ENCODE measurements at regions not wholly inside any gene's neighbourhood (a gene's known extent, or its start where the extent isn't known, plus 50 kb on each side); places are given as distances from the start of the nearest gene placed in this dataset.

GRCh38 chr2:8525236-8525581 lies 156.6 kb upstream of the ID2 start:
- H3K4me1 Mint-ChIP-seq = peaks cover 79% of the 10 kb centered on the region
- H3K4me3 Mint-ChIP-seq = peak overlapping the region in 1 of 2 donors; percentile 83
- no peaks in the 10 kb centered on the region for H3K36me3 ChIP-seq (replicated peaks in 1 of 2; ENCODE audit: control insufficient read depth in 1 of 2, insufficient read depth in 2 of 2, low read length in 2 of 2)
- H3K27me3 Mint-ChIP-seq (ENCODE audit: low read depth in 3 of 3) = peaks cover 0 to 1% (median 0%) of the 10 kb centered on the region in 3 donors
- H3K4me1 ChIP-seq (ENCODE audit: control insufficient read depth in 1 of 2, insufficient read depth in 2 of 2, low read length in 2 of 2) = peaks cover 54 to 68% of the 10 kb centered on the region in 2 donors
- peak overlapping the region; percentile 40 to 91 (median 87) for H3K27ac Mint-ChIP-seq
- no peak overlapping the region for H3K9ac ChIP-seq (ENCODE audit: insufficient read depth, low read length, poor library complexity, severe bottlenecking)
- peak overlapping the region in 1 of 3 experiments; percentile 56 for H3K4me3 ChIP-seq (replicated peaks in 1 of 3; ENCODE audit: low read depth in 2 of 3, low read length in 3 of 3)
- WGBS (ENCODE audit: insufficient coverage) = 79% methylated on average over 3 of the region's 7 CpGs
- H3K4me2 ChIP-seq (replicated peaks; ENCODE audit: extremely low read depth, low read length, poor library complexity, severe bottlenecking) = peak overlapping the region; percentile 46
- no peak for TF ChIP-seq CTCF (IDR thresholded peaks at IDR 0.05)
- no peaks in the 10 kb centered on the region for H4K20me1 ChIP-seq (ENCODE audit: insufficient read depth, low read length)
- no peaks in the 10 kb centered on the region for H3K9me3 ChIP-seq (replicated peaks in 1 of 2; ENCODE audit: control insufficient read depth in 1 of 2, insufficient read depth in 1 of 2, low read length in 2 of 2)
- H3K27me3 ChIP-seq (ENCODE audit: control insufficient read depth in 2 of 2, insufficient read depth in 2 of 2, low read length in 2 of 2) = no peaks in the 10 kb centered on the region
- H3K9me3 Mint-ChIP-seq = peaks cover 0 to 3% (median 0%) of the 10 kb centered on the region in 7 donors
- H2AFZ ChIP-seq (ENCODE audit: insufficient read depth, low read depth, low read length, poor library complexity, severe bottlenecking) = no peak overlapping the region
- no peaks in the 10 kb centered on the region for H3K79me2 ChIP-seq (ENCODE audit: insufficient read depth, low read length)
- no peak for DNase-seq
- H3K36me3 Mint-ChIP-seq = peaks cover 2 to 5% of the 10 kb centered on the region in 2 donors
- H3K27ac ChIP-seq (ENCODE audit: low read depth in 1 of 2, low read length in 2 of 2) = peak overlapping the region; percentile 43 to 72
- intact Hi-C loops (cut with micrococcal nuclease) = loop anchor here in 1 of 2 donors (2.0 to 5.0 kb wide), 2 partner anchors 43 to 162 kb away; no protein-coding TSS in a partner anchor

- Histone ChIP-seq H3K4me2 (replicated peaks; ENCODE audit: extremely low read depth, low read length, poor library complexity, severe bottlenecking) (peak overlapping the region; percentile 46), H2AFZ (ENCODE audit: insufficient read depth, low read depth, low read length, poor library complexity, severe bottlenecking) (peak overlapping the region; percentile 60), H3K36me3 (replicated peaks in 1 of 2; ENCODE audit: control insufficient read depth in 1 of 2, insufficient read depth in 2 of 2, low read length in 2 of 2) (no peaks in the 10 kb centered on the region), H3K27me3 (ENCODE audit: control insufficient read depth in 2 of 2, insufficient read depth in 2 of 2, low read length in 2 of 2) (no peaks in the 10 kb centered on the region), H3K79me2 (ENCODE audit: insufficient read depth, low read length) (no peaks in the 10 kb centered on the region), H4K20me1 (ENCODE audit: insufficient read depth, low read length) (no peaks in the 10 kb centered on the region), H3K4me1 (ENCODE audit: control insufficient read depth in 1 of 2, insufficient read depth in 2 of 2, low read length in 2 of 2) (peaks cover 49 to 65% of the 10 kb centered on the region in 2 donors), H3K27ac (ENCODE audit: low read depth in 1 of 2, low read length in 2 of 2) (peak overlapping the region; percentile 43 to 72), H3K9me3 (replicated peaks in 1 of 2; ENCODE audit: control insufficient read depth in 1 of 2, insufficient read depth in 1 of 2, low read length in 2 of 2) (peaks cover 0 to 2% of the 10 kb centered on the region in 2 donors), H3K4me3 (replicated peaks in 1 of 3; ENCODE audit: low read depth in 2 of 3, low read length in 3 of 3) (peak overlapping the region in 1 of 3 experiments; percentile 56), H3K9ac (ENCODE audit: insufficient read depth, low read length, poor library complexity, severe bottlenecking) (peak overlapping the region; percentile 16)
- Mint-ChIP-seq H3K4me1 (peaks cover 73% of the 10 kb centered on the region), H3K27me3 (ENCODE audit: low read depth in 3 of 3) (peaks cover 0 to 1% (median 0%) of the 10 kb centered on the region in 3 donors), H3K4me3 (peak overlapping the region; percentile 50 to 83), H3K27ac (peak overlapping the region; percentile 68 to 91 (median 87)), H3K36me3 (peaks cover 3 to 5% of the 10 kb centered on the region in 2 donors), H3K9me3 (peaks cover 0 to 2% (median 1%) of the 10 kb centered on the region in 7 donors)
- intact Hi-C loops (cut with micrococcal nuclease) = loop anchor here in 1 of 2 donors (2.0 to 5.0 kb wide), 2 partner anchors 43 to 161 kb away; no protein-coding TSS in a partner anchor
- peak; percentile 78 for TF ChIP-seq CTCF (IDR thresholded peaks at IDR 0.05)
- 0% methylated on average over 10 of the region's 14 CpGs for WGBS (ENCODE audit: insufficient coverage)
- DNase-seq = peak; percentile 77 to 89 (median 86)
Measured at GRCh38 chr2:8525582-8526402, 156.1 kb upstream of the ID2 start.

Data from CD14-positive monocyte (primary cell).